K562 (cell line): ENCODE measurements at regions not wholly inside any gene's neighbourhood (a gene's known extent, or its start where the extent isn't known, plus 50 kb on each side); places are given as distances from the start of the nearest gene placed in this dataset.

ENCODE experiments used
- ATAC-seq: fragments of 200-7000 bp; cut with Tn5 transposase; 3 replicates; pipeline ENCODE4 v1.9.1; 2020; ENCODE audit warnings: moderate library complexity
- BruUV-seq: library from RNA; stranded (reverse); fragments of 400-500 nt; replicated peaks from 2 replicates; lab custom pipeline; 2021; lab: Mats Ljungman, UMichigan
- CTCF ChIA-PET: fragments of 300-600 bp; formaldehyde crosslinking; extraction: SDS; loops from one replicate; lab custom pipeline; 2021; ENCODE audit warnings: low intra/inter-chr PET ratio; lab: Yijun Ruan, JAX
- POLR2A ChIA-PET: fragments of 300-600, 350-650 bp; sonication (Branson Sonifier 250); formaldehyde crosslinking; extraction: SDS; loops from one replicate; lab custom pipeline; 2021; ENCODE audit warnings: antibody characterized with exemption, inconsistent platforms; lab: Yijun Ruan, JAX
- DNase-seq, 4 experiments: peaks; one replicate each; pipeline versions ENCODE4 v3.0.0 to v3.0.0-alpha.2; 2011 to 2018; ENCODE audit warnings: low spot score in 3 of 4, mixed read lengths in 3 of 4; ENCODE audit errors: extremely low read depth in 1 of 4
- FAIRE-seq: peaks from 2 replicates; lab custom pipeline; 2011; peaks lifted over from hg19 to GRCh38; lab: Jason Lieb, UNC
- H2AFZ ChIP-seq: 2 replicates; pipeline ENCODE4 v1.6.0; 2011; ENCODE audit warnings: low read depth, low read length, control low read depth, inconsistent platforms
- H3K27ac ChIP-seq: fragments of 200-600 bp; 3 replicates; pipeline ENCODE4 v1.8.0; 2011; ENCODE audit warnings: low read depth, mild to moderate bottlenecking, control low read depth, inconsistent platforms, low read length, moderate library complexity, mixed read lengths; ENCODE audit errors: extremely low read depth
- H3K27me3 ChIP-seq, 2 experiments: fragments of 300-600 bp in 1 of 2; 2 replicates in 1 of 2; 3 replicates in 1 of 2; pipeline versions ENCODE4 v1.6.0 to v1.8.0; 2011; ENCODE audit warnings: inconsistent platforms in 2 of 2, low read length in 2 of 2, mild to moderate bottlenecking in 1 of 2, mixed read lengths in 1 of 2, moderate library complexity in 1 of 2; ENCODE audit not compliant: control insufficient read depth in 2 of 2, insufficient read depth in 2 of 2
- H3K36me3 ChIP-seq: fragments of 300-600 bp; 3 replicates; pipeline ENCODE4 v1.8.0; 2011; ENCODE audit warnings: mild to moderate bottlenecking, low read length, inconsistent platforms; ENCODE audit not compliant: control insufficient read depth, insufficient read depth
- H3K4me1 ChIP-seq, 2 experiments: fragments of 200-600 bp in 1 of 2; replicated peaks in 1 of 2; 2 replicates in 1 of 2; 3 replicates in 1 of 2; pipeline versions ENCODE4 v1.5.1 to v1.8.0; 2011; ENCODE audit warnings: inconsistent platforms in 2 of 2, low read length in 2 of 2, mild to moderate bottlenecking in 1 of 2, mixed read lengths in 1 of 2, moderate library complexity in 1 of 2; ENCODE audit not compliant: control insufficient read depth in 2 of 2, insufficient read depth in 2 of 2
- H3K4me2 ChIP-seq: 2 replicates; pipeline ENCODE4 v1.6.1; 2011; ENCODE audit warnings: low read length, control low read depth, inconsistent platforms, mixed read lengths; ENCODE audit not compliant: insufficient read depth
- H3K4me3 ChIP-seq: fragments of 200-600 bp; sonication (generic), shearing (Covaris generic); 2 replicates; pipeline ENCODE4 v1.5.1; 2016; ENCODE audit warnings: control low read depth, inconsistent platforms
- H3K79me2 ChIP-seq: fragments of 200-600 bp; 3 replicates; pipeline ENCODE4 v1.8.0; 2011; ENCODE audit warnings: low read length, inconsistent platforms; ENCODE audit not compliant: control insufficient read depth, insufficient read depth
- H3K9ac ChIP-seq, 2 experiments: 2 replicates each; pipeline versions ENCODE4 v1.6.0 to v1.6.1; 2011; ENCODE audit warnings: low read depth in 2 of 2, low read length in 2 of 2, control low read depth in 1 of 2, inconsistent platforms in 1 of 2, mild to moderate bottlenecking in 1 of 2, mixed read lengths in 1 of 2; ENCODE audit not compliant: insufficient read depth in 1 of 2
- H3K9me1 ChIP-seq: one replicate; pipeline ENCODE4 v1.6.0; 2011; ENCODE audit warnings: inconsistent platforms, mild to moderate bottlenecking, low read length, moderate library complexity; ENCODE audit not compliant: control insufficient read depth, insufficient read depth
- H3K9me3 ChIP-seq: replicated peaks from 2 replicates; pipeline ENCODE4 v1.5.1; 2011; ENCODE audit warnings: low read depth, low read length, inconsistent platforms; ENCODE audit not compliant: control insufficient read depth, insufficient read depth
- H4K20me1 ChIP-seq: replicated peaks from 2 replicates; pipeline ENCODE4 v1.6.1; 2011; ENCODE audit warnings: low read length, inconsistent platforms, mixed read lengths; ENCODE audit not compliant: control insufficient read depth, insufficient read depth
- EHMT2 ChIP-seq: fragments of 450-650 bp; IDR thresholded peaks from 2 replicates; pipeline ENCODE4 v1.6.1; 2018; ENCODE audit warnings: antibody characterized with exemption
- HBP1 ChIP-seq: fragments of 450-650 bp; formaldehyde crosslinking; IDR thresholded peaks from 2 replicates; pipeline ENCODE4 v1.4.0; 2022; ENCODE audit warnings: missing genetic modification characterization
- HDGF ChIP-seq: fragments of 450-650 bp; IDR thresholded peaks from 2 replicates; pipeline ENCODE4 v1.6.1; 2016
- HES1 ChIP-seq: fragments of 450-650 bp; IDR thresholded peaks from 2 replicates; pipeline ENCODE4 v1.6.1; 2016; ENCODE audit warnings: low read depth, mild to moderate bottlenecking, moderate library complexity
- HNRNPK ChIP-seq: fragments of 200-400 bp; formaldehyde crosslinking; IDR thresholded peaks from one replicate; pipeline ENCODE4 v1.6.1; 2018; ENCODE audit warnings: mild to moderate bottlenecking, low read depth, low read length; ENCODE audit not compliant: poor library complexity, severe bottlenecking
- IRF2 ChIP-seq: sonication (generic); formaldehyde crosslinking; IDR thresholded peaks from 2 replicates; pipeline ENCODE4 v1.8.1; 2022; ENCODE audit warnings: mild to moderate bottlenecking, missing genetic modification reagents
- RBFOX2 ChIP-seq: fragments of 200-400 bp; formaldehyde crosslinking; IDR thresholded peaks from 2 replicates; pipeline ENCODE4 v1.6.1; 2017; ENCODE audit warnings: low read depth, mild to moderate bottlenecking, low read length, moderate library complexity
- TAF9B ChIP-seq: fragments of 450-650 bp; IDR thresholded peaks from 2 replicates; pipeline ENCODE4 v1.6.1; 2018; ENCODE audit warnings: mild to moderate bottlenecking; ENCODE audit not compliant: partially characterized antibody
- TSHZ1 ChIP-seq: fragments of 250-450 bp; sonication (Bioruptor Pico); IDR thresholded peaks from 2 replicates; pipeline ENCODE4 v1.4.0; 2020; ENCODE audit warnings: mild to moderate bottlenecking, moderate library complexity
- ZNF212 ChIP-seq: fragments of 450-650 bp; formaldehyde crosslinking; IDR thresholded peaks from 2 replicates; pipeline ENCODE4 v1.4.0; 2020; ENCODE audit warnings: mild to moderate bottlenecking
- ZNF263 ChIP-seq: sonication (generic); formaldehyde crosslinking; IDR thresholded peaks from 2 replicates; pipeline ENCODE4 v1.8.0; 2022; ENCODE audit warnings: mild to moderate bottlenecking, missing genetic modification reagents, borderline replicate concordance
- ZNF354B ChIP-seq: fragments of 250-450 bp; sonication (Bioruptor Pico); IDR thresholded peaks from 2 replicates; pipeline ENCODE4 v1.4.0; 2020
- ZNF586 ChIP-seq: fragments of 450-650 bp; formaldehyde crosslinking; conservative IDR thresholded peaks from 2 replicates; pipeline ENCODE4 v1.4.0; 2020; ENCODE audit warnings: mild to moderate bottlenecking, moderate library complexity
- WGBS: fragments of 100-300 bp; shearing (Covaris generic); methylation state at CpG from one replicate; pipeline ENCODE4 v1.1.6; 2016; ENCODE audit warnings: low coverage, mixed read lengths; ENCODE audit not compliant: insufficient coverage; ENCODE audit errors: missing lambda C conversion rate; 5-methylcytosine and 5-hydroxymethylcytosine counted together
- in situ Hi-C: fragments of 300-500 bp; cut with MboI; formaldehyde crosslinking; loops from 4 replicates; pipeline ENCODE4 v1.15.0; 2018; ENCODE audit warnings: inconsistent platforms, mixed read lengths
- intact Hi-C: fragments of 100-400 bp; cut with micrococcal nuclease; formaldehyde crosslinking; loops from 2 replicates; pipeline ENCODE4 v1.14.2; 2022

GRCh38 chr5:124839371-124839998 is 93.0 kb upstream of the ZNF608 start (continued):
- TF ChIP-seq HNRNPK (no peak), HDGF (no peak), ZNF354B (CRISPR knock-in tag) (no peak), ZNF586 (CRISPR knock-in tag) (no peak)

- H3K79me2 ChIP-seq = no peaks in the 10 kb centered on the region
- H3K27ac ChIP-seq = no peak overlapping the region
- no peak overlapping the region for H3K4me2 ChIP-seq
- no peak overlapping the region for H2AFZ ChIP-seq
- no peaks in the 10 kb centered on the region; a peak in 1 of 5 replicates for H3K27me3 ChIP-seq
- no peak; the same call in 2 of the 3 replicates for ATAC-seq
- no peak for TF ChIP-seq HBP1 (CRISPR knock-in tag)
- TF ChIP-seq TAF9B = no peak
- no peak for TF ChIP-seq IRF2 (CRISPR knock-in tag)
- no peak for TF ChIP-seq ZNF263 (CRISPR knock-in tag)
- no peak for TF ChIP-seq EHMT2
- TF ChIP-seq HES1 = no peak
- no peak for TF ChIP-seq RBFOX2
- no peak for TF ChIP-seq TSHZ1 (CRISPR knock-in tag)
- TF ChIP-seq ZNF212 (CRISPR knock-in tag) = no peak
- TF ChIP-seq, all 486 proteins: peak for 0
- Histone ChIP-seq H4K20me1 (no peaks in the 10 kb centered on the region), H3K4me3 (no peak overlapping the region), H3K9me1 (no peaks in the 10 kb centered on the region), H3K36me3 (no peaks in the 10 kb centered on the region), H3K9me3 (no peaks in the 10 kb centered on the region), H3K9ac (no peak overlapping the region), H3K4me1 (no peaks in the 10 kb centered on the region; a peak in 1 of 5 replicates)
- ChIA-PET POLR2A (no interaction called here), CTCF (no interaction called here)
- in situ Hi-C loops = no loop called here
- FAIRE-seq = no peak
- intact Hi-C loops = no loop called here
- BruUV-seq = no TSS peak
- no peak for DNase-seq
- whole genome bisulfite sequencing = 36% methylated on average over 12 of the region's 12 CpGs
These were observed 95.6 kb upstream of the ZNF608 start for GRCh38 chr5:124841829-124842712.
